DOHH2 (cell line): ENCODE measurements at regions not wholly inside any gene's neighbourhood (a gene's known extent, or its start where the extent isn't known, plus 50 kb on each side); places are given as distances from the start of the nearest gene placed in this dataset.
"Not testable (repeated sequence)": the region's sequence is repeated elsewhere in the genome, so short reads cannot be mapped to it uniquely, and the experiment has no call there.

Experiments
- CTCF ChIP-seq: fragments of 200-600 bp; sonication (generic); IDR thresholded peaks from one replicate; pipeline ENCODE4 v1.5.1; 2014; ENCODE audit warnings: antibody characterized with exemption, mild to moderate bottlenecking, low read depth, low read length; ENCODE audit not compliant: poor library complexity, severe bottlenecking
- EZH2phosphoT487 ChIP-seq: fragments of 200-600 bp; sonication (generic); IDR thresholded peaks from 2 replicates; pipeline ENCODE4 v1.6.1; 2017; ENCODE audit warnings: borderline replicate concordance, mild to moderate bottlenecking, antibody characterized with exemption, low read length, moderate library complexity, mixed read lengths

- not testable (repeated sequence) for TF ChIP-seq CTCF, EZH2phosphoT487
These were observed 245.0 kb downstream of the MAT2B start for GRCh38 chr5:163750415-163750814.
